ENCODE measurements at regions not wholly inside any gene's neighbourhood (a gene's known extent, or its start where the extent isn't known, plus 50 kb on each side); places are given as distances from the start of the nearest gene placed in this dataset.
A peak's percentile ranks its signal among the peaks of the same experiment; 100 is the strongest.

GRCh38 chr18:10336749-10337350, 117.6 kb upstream of the APCDD1 start:
- no peaks in the 10 kb centered on the region for H3K4me1 ChIP-seq
- no peaks in the 10 kb centered on the region for H3K9me3 ChIP-seq
- no peaks in the 10 kb centered on the region for H3K36me3 ChIP-seq (ENCODE audit: insufficient read depth in 1 of 2, low read depth in 1 of 2)
- intact Hi-C loops (cut with DNase I), result no loop called here
- peak in 1 of 2 donors; percentile 79 for DNase-seq
- no peak for TF ChIP-seq CTCF (IDR thresholded peaks at IDR 0.05)
- H3K27me3 ChIP-seq (ENCODE audit: insufficient read depth in 3 of 3, low read length in 2 of 3), result no peaks in the 10 kb centered on the region
- 81 to 87% (median 84%) methylated on average over 14 of the region's 14 CpGs for WGBS, 3 donors
- no peak overlapping the region for H3K27ac ChIP-seq
- H3K4me3 ChIP-seq, result no peak overlapping the region
- ATAC-seq, result no peak

- 81 to 83% (median 81%) methylated on average over 5 of the region's 5 CpGs for WGBS, 3 donors
- H3K36me3 ChIP-seq (ENCODE audit: insufficient read depth in 1 of 2, low read depth in 1 of 2), result no peaks in the 10 kb centered on the region
- no peak for DNase-seq
- H3K4me3 ChIP-seq, result no peak overlapping the region
- H3K27ac ChIP-seq, result no peak overlapping the region
- H3K9me3 ChIP-seq, result no peaks in the 10 kb centered on the region
- H3K4me1 ChIP-seq, result no peaks in the 10 kb centered on the region
- intact Hi-C loops (cut with DNase I), result no loop called here
- no peaks in the 10 kb centered on the region for H3K27me3 ChIP-seq (ENCODE audit: insufficient read depth in 3 of 3, low read length in 2 of 3)
- no peak for ATAC-seq
- TF ChIP-seq CTCF (IDR thresholded peaks at IDR 0.05), result no peak
Measured at GRCh38 chr18:10340821-10341220, 113.6 kb upstream of the APCDD1 start.

- no peak for ATAC-seq
- no peaks in the 10 kb centered on the region for H3K4me1 ChIP-seq
- H3K36me3 ChIP-seq (ENCODE audit: insufficient read depth in 1 of 2, low read depth in 1 of 2), result no peaks in the 10 kb centered on the region
- H3K27ac ChIP-seq, result no peak overlapping the region
- no peaks in the 10 kb centered on the region for H3K27me3 ChIP-seq (ENCODE audit: insufficient read depth in 3 of 3, low read length in 2 of 3)
- intact Hi-C loops (cut with DNase I), result no loop called here
- no peak for TF ChIP-seq CTCF (IDR thresholded peaks at IDR 0.05)
- WGBS, 3 donors, result 51 to 65% (median 56%) methylated on average over 10 to 11 of the region's 11 CpGs
- DNase-seq, result no peak
- H3K4me3 ChIP-seq, result no peak overlapping the region
- no peaks in the 10 kb centered on the region for H3K9me3 ChIP-seq
Measured at GRCh38 chr18:10343778-10344177, 110.7 kb upstream of the APCDD1 start.

- no peaks in the 10 kb centered on the region for H3K4me1 ChIP-seq
- no peak for ATAC-seq
- no peaks in the 10 kb centered on the region for H3K36me3 ChIP-seq (ENCODE audit: insufficient read depth in 1 of 2, low read depth in 1 of 2)
- H3K27me3 ChIP-seq (ENCODE audit: insufficient read depth in 3 of 3, low read length in 2 of 3), result no peaks in the 10 kb centered on the region
- H3K4me3 ChIP-seq, result no peak overlapping the region
- DNase-seq, result no peak
- WGBS, 3 donors, result 80 to 85% (median 84%) methylated on average over 17 of the region's 17 CpGs
- no peak for TF ChIP-seq CTCF (IDR thresholded peaks at IDR 0.05)
- H3K9me3 ChIP-seq, result no peaks in the 10 kb centered on the region
- intact Hi-C loops (cut with DNase I), result no loop called here
- H3K27ac ChIP-seq, result no peak overlapping the region
Measured at GRCh38 chr18:10346749-10347415, 107.6 kb upstream of the APCDD1 start.

GRCh38 chr18:10349561-10349960, 104.9 kb upstream of the APCDD1 start:
- 96 to 97% (median 96%) methylated on average over 4 of the region's 4 CpGs for WGBS, 3 donors

More at GRCh38 chr18:10349561-10349960, 104.9 kb upstream of the APCDD1 start:
- no peak for DNase-seq
- no peak overlapping the region for H3K27ac ChIP-seq
- no peaks in the 10 kb centered on the region for H3K9me3 ChIP-seq
- intact Hi-C loops (cut with DNase I), result no loop called here
- H3K27me3 ChIP-seq (ENCODE audit: insufficient read depth in 3 of 3, low read length in 2 of 3), result no peaks in the 10 kb centered on the region
- ATAC-seq, result no peak
- no peaks in the 10 kb centered on the region for H3K36me3 ChIP-seq (ENCODE audit: insufficient read depth in 1 of 2, low read depth in 1 of 2)
- no peak overlapping the region for H3K4me3 ChIP-seq
- peaks cover 4% of the 10 kb centered on the region for H3K4me1 ChIP-seq
- TF ChIP-seq CTCF (IDR thresholded peaks at IDR 0.05), result no peak

All from psoas muscle (tissue), 7 donors.